Thyroid gland (tissue), 4 donors: ENCODE measurements at regions not wholly inside any gene's neighbourhood (a gene's known extent, or its start where the extent isn't known, plus 50 kb on each side); places are given as distances from the start of the nearest gene placed in this dataset.

Source experiments
- CTCF ChIP-seq, 6 experiments: fragments of 200-600 bp in 3 of 6; fragments of 450-650 bp in 3 of 6; sonication (generic) in 3 of 6; IDR thresholded peaks; one replicate each; pipeline ENCODE4 v1.5.1; 2016 to 2019; ENCODE audit warnings: antibody characterized with exemption in 6 of 6, mild to moderate bottlenecking in 2 of 6, inconsistent platforms in 1 of 6, moderate library complexity in 1 of 6
- POLR2A ChIP-seq, 2 donors: fragments of 450-650 bp; IDR thresholded peaks; one replicate each; pipeline ENCODE4 v1.6.1; 2017; ENCODE audit warnings: antibody characterized with exemption in 2 of 2, mild to moderate bottlenecking in 2 of 2, moderate library complexity in 1 of 2

- TF ChIP-seq CTCF (IDR thresholded peaks at IDR 0.05): no peak
- TF ChIP-seq POLR2A (IDR thresholded peaks at IDR 0.05): no peak
Measured at GRCh38 chr18:71047882-71048281, 759.0 kb downstream of the SOCS6 start.
